WTC11 (cell line): ENCODE measurements at regions not wholly inside any gene's neighbourhood (a gene's known extent, or its start where the extent isn't known, plus 50 kb on each side); places are given as distances from the start of the nearest gene placed in this dataset.

Source experiments
- ATF1 ChIP-seq: sonication (generic); formaldehyde crosslinking; IDR thresholded peaks from 2 replicates; pipeline ENCODE4 v1.8.1; 2023; ENCODE audit warnings: mild to moderate bottlenecking, moderate library complexity, missing genetic modification reagents
- TF ChIP-seq, protein P1 (sequence below): fragments of 200-600 bp; IDR thresholded peaks from 2 replicates; pipeline ENCODE4 v1.8.0; 2022; ENCODE audit warnings: antibody characterized with exemption

DNA sequence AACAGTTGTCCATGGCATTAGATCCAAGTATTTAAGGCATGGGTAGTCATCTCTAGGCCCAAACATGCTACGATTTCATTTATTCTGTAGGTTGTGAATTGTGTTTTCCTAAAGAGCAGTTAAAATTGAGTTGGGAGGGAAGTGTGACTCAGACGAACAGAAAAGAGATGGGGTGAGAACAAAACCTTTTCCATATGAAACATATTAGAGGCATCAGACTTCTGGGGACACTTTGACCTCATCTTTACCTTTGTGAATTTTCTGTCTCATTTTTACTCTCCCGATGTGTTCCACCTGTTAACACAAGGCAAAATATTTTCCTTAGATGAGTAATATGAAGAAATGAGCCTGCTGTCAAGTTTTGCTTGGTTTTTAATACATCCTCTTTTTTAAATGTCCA is 181.3 kb downstream of the ESM1 start:
- TF ChIP-seq ATF1 (CRISPR knock-in tag) = no peak
- TF ChIP-seq, protein P1, sequence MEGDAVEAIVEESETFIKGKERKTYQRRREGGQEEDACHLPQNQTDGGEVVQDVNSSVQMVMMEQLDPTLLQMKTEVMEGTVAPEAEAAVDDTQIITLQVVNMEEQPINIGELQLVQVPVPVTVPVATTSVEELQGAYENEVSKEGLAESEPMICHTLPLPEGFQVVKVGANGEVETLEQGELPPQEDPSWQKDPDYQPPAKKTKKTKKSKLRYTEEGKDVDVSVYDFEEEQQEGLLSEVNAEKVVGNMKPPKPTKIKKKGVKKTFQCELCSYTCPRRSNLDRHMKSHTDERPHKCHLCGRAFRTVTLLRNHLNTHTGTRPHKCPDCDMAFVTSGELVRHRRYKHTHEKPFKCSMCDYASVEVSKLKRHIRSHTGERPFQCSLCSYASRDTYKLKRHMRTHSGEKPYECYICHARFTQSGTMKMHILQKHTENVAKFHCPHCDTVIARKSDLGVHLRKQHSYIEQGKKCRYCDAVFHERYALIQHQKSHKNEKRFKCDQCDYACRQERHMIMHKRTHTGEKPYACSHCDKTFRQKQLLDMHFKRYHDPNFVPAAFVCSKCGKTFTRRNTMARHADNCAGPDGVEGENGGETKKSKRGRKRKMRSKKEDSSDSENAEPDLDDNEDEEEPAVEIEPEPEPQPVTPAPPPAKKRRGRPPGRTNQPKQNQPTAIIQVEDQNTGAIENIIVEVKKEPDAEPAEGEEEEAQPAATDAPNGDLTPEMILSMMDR = no peak
